SK-N-SH treated with all-trans-retinoic acid at 6 μM for 48 hours (cell line): ENCODE measurements at regions not wholly inside any gene's neighbourhood (a gene's known extent, or its start where the extent isn't known, plus 50 kb on each side); places are given as distances from the start of the nearest gene placed in this dataset.

Source experiments
- ATAC-seq: fragments of 200-7000 bp; cut with Tn5 transposase; 3 replicates; pipeline ENCODE4 v1.9.1; 2020; ENCODE audit warnings: mild to moderate bottlenecking, moderate library complexity
- ARNTL ChIP-seq: fragments of 450-650 bp; formaldehyde crosslinking; IDR thresholded peaks from 2 replicates; pipeline ENCODE4 v1.5.0; 2020; ENCODE audit warnings: low read depth, mild to moderate bottlenecking, moderate library complexity, borderline replicate concordance
- BACH2 ChIP-seq: fragments of 250-450 bp; sonication (Bioruptor Pico); IDR thresholded peaks from 2 replicates; pipeline ENCODE4 v1.9.0; 2021; ENCODE audit warnings: mild to moderate bottlenecking, borderline replicate concordance
- CREB5 ChIP-seq: fragments of 250-450 bp; sonication (Bioruptor Pico); IDR thresholded peaks from 2 replicates; pipeline ENCODE4 v1.5.1; 2020; ENCODE audit warnings: low read depth, mild to moderate bottlenecking, moderate library complexity
- CSDC2 ChIP-seq: fragments of 250-450 bp; sonication (Bioruptor Pico); IDR thresholded peaks from 2 replicates; pipeline ENCODE4 v1.5.0; 2020; ENCODE audit warnings: mild to moderate bottlenecking, moderate library complexity
- CSRNP3 ChIP-seq: fragments of 250-450 bp; sonication (Bioruptor Pico); IDR thresholded peaks from 2 replicates; pipeline ENCODE4 v1.5.1; 2021; ENCODE audit warnings: mild to moderate bottlenecking, moderate library complexity
- ESRRG ChIP-seq: fragments of 250-450 bp; sonication (Bioruptor Pico); IDR thresholded peaks from 2 replicates; pipeline ENCODE4 v1.6.1; 2021; ENCODE audit warnings: mild to moderate bottlenecking
- GLIS3 ChIP-seq: fragments of 250-450 bp; sonication (Bioruptor Pico); IDR thresholded peaks from 2 replicates; pipeline ENCODE4 v1.5.0; 2020; ENCODE audit warnings: mild to moderate bottlenecking, moderate library complexity
- ISL1 ChIP-seq: fragments of 250-450 bp; sonication (Bioruptor Pico); IDR thresholded peaks from 2 replicates; pipeline ENCODE4 v2.1.2; 2022; ENCODE audit warnings: mild to moderate bottlenecking, moderate library complexity
- POU6F1 ChIP-seq: fragments of 250-450 bp; sonication (Bioruptor Pico); IDR thresholded peaks from 2 replicates; pipeline ENCODE4 v1.8.0; 2021; ENCODE audit warnings: low read depth, mild to moderate bottlenecking, moderate library complexity, borderline replicate concordance
- PPARA ChIP-seq: fragments of 250-450 bp; sonication (Bioruptor Pico); IDR thresholded peaks from 2 replicates; pipeline ENCODE4 v1.5.0; 2020; ENCODE audit warnings: mild to moderate bottlenecking, borderline replicate concordance
- RARB ChIP-seq: fragments of 250-450 bp; sonication (Bioruptor Pico); IDR thresholded peaks from 2 replicates; pipeline ENCODE4 v1.8.0; 2021; ENCODE audit warnings: mild to moderate bottlenecking, moderate library complexity
- SNAI2 ChIP-seq: fragments of 250-450 bp; sonication (Bioruptor Pico); IDR thresholded peaks from 2 replicates; pipeline ENCODE4 v1.5.0; 2020; ENCODE audit warnings: mild to moderate bottlenecking, moderate library complexity
- TCF4 ChIP-seq: fragments of 250-450 bp; sonication (Bioruptor Pico); IDR thresholded peaks from 2 replicates; pipeline ENCODE4 v1.8.0; 2021; ENCODE audit warnings: mild to moderate bottlenecking, moderate library complexity, borderline replicate concordance
- TOX ChIP-seq: fragments of 250-450 bp; sonication (Bioruptor Pico); IDR thresholded peaks from 2 replicates; pipeline ENCODE4 v1.8.0; 2021; ENCODE audit warnings: mild to moderate bottlenecking, moderate library complexity, borderline replicate concordance
- ZFP3 ChIP-seq: fragments of 250-450 bp; sonication (Bioruptor Pico); IDR thresholded peaks from 2 replicates; pipeline ENCODE4 v1.5.0; 2020; ENCODE audit warnings: mild to moderate bottlenecking, moderate library complexity
- ZFP30 ChIP-seq: fragments of 450-650 bp; formaldehyde crosslinking; IDR thresholded peaks from 2 replicates; pipeline ENCODE4 v1.5.0; 2022; ENCODE audit warnings: mild to moderate bottlenecking, moderate library complexity
- ZNF565 ChIP-seq: fragments of 450-650 bp; formaldehyde crosslinking; conservative IDR thresholded peaks from 2 replicates; pipeline ENCODE4 v1.5.0; 2020; ENCODE audit warnings: low read depth, mild to moderate bottlenecking, moderate library complexity
- ZNF70 ChIP-seq: fragments of 450-650 bp; formaldehyde crosslinking; IDR thresholded peaks from 2 replicates; pipeline ENCODE4 v1.5.0; 2020; ENCODE audit warnings: mild to moderate bottlenecking, moderate library complexity
- ZNF8 ChIP-seq: fragments of 450-650 bp; formaldehyde crosslinking; IDR thresholded peaks from 2 replicates; pipeline ENCODE4 v1.5.0; 2020; ENCODE audit warnings: mild to moderate bottlenecking, moderate library complexity
- TF ChIP-seq, protein P1 (sequence below): fragments of 250-450 bp; sonication (Bioruptor Pico); IDR thresholded peaks from 2 replicates; pipeline ENCODE4 v1.8.0; 2020; ENCODE audit warnings: mild to moderate bottlenecking, moderate library complexity, borderline replicate concordance
- TF ChIP-seq, protein P2 (sequence below): fragments of 250-450 bp; sonication (Bioruptor Pico); IDR thresholded peaks from 2 replicates; pipeline ENCODE4 v1.5.0; 2020; ENCODE audit warnings: mild to moderate bottlenecking, moderate library complexity

DNA sequence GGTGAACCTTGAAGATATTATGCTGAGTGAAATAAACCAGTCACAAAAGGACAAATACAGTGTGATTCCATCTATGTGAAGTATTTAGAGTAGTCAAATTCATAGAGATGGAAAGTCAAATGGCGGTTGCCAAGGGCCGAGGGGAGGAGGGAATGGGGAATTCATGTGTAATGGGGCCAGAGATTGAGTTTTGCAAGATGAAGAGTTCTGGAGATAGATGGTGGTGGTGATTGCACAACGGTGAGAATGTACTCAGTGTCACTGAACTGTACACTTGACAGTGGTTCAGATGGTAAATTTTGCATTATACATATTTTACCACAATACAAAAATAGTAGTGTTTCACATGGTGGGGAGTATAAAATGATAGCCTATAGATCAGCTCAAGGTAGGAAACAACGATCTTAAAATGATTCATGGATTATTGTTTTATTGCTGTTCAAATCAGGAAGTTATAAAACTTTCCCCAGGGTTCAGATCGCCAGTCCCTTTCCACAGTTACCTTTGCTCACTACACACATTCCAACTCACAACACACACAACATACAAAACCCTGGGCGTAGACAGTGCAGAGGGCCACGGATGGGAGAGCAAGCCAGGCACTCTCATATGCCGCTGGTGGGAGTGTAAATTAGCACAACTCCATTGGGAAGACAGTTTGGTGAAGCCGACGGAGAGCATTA is 219.9 kb downstream of the ZIC5 start:
- TF ChIP-seq SNAI2 (no peak), GLIS3 (CRISPR knock-in tag) (no peak), BACH2 (CRISPR knock-in tag) (no peak), POU6F1 (no peak), PPARA (CRISPR knock-in tag) (no peak), ZNF8 (CRISPR knock-in tag) (no peak), TCF4 (CRISPR knock-in tag) (no peak), CSRNP3 (no peak), ESRRG (CRISPR knock-in tag) (no peak), CREB5 (CRISPR knock-in tag) (no peak), RARB (no peak), CSDC2 (no peak), ZNF565 (CRISPR knock-in tag) (no peak), ZFP3 (no peak), ZNF70 (CRISPR knock-in tag) (no peak), TOX (CRISPR knock-in tag) (no peak), ISL1 (CRISPR knock-in tag) (no peak), ARNTL (no peak)
- TF ChIP-seq, protein P1, sequence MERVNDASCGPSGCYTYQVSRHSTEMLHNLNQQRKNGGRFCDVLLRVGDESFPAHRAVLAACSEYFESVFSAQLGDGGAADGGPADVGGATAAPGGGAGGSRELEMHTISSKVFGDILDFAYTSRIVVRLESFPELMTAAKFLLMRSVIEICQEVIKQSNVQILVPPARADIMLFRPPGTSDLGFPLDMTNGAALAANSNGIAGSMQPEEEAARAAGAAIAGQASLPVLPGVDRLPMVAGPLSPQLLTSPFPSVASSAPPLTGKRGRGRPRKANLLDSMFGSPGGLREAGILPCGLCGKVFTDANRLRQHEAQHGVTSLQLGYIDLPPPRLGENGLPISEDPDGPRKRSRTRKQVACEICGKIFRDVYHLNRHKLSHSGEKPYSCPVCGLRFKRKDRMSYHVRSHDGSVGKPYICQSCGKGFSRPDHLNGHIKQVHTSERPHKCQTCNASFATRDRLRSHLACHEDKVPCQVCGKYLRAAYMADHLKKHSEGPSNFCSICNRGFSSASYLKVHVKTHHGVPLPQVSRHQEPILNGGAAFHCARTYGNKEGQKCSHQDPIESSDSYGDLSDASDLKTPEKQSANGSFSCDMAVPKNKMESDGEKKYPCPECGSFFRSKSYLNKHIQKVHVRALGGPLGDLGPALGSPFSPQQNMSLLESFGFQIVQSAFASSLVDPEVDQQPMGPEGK (CRISPR knock-in tag) = no peak
- TF ChIP-seq, protein P2, sequence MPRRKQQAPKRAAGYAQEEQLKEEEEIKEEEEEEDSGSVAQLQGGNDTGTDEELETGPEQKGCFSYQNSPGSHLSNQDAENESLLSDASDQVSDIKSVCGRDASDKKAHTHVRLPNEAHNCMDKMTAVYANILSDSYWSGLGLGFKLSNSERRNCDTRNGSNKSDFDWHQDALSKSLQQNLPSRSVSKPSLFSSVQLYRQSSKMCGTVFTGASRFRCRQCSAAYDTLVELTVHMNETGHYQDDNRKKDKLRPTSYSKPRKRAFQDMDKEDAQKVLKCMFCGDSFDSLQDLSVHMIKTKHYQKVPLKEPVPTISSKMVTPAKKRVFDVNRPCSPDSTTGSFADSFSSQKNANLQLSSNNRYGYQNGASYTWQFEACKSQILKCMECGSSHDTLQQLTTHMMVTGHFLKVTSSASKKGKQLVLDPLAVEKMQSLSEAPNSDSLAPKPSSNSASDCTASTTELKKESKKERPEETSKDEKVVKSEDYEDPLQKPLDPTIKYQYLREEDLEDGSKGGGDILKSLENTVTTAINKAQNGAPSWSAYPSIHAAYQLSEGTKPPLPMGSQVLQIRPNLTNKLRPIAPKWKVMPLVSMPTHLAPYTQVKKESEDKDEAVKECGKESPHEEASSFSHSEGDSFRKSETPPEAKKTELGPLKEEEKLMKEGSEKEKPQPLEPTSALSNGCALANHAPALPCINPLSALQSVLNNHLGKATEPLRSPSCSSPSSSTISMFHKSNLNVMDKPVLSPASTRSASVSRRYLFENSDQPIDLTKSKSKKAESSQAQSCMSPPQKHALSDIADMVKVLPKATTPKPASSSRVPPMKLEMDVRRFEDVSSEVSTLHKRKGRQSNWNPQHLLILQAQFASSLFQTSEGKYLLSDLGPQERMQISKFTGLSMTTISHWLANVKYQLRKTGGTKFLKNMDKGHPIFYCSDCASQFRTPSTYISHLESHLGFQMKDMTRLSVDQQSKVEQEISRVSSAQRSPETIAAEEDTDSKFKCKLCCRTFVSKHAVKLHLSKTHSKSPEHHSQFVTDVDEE = no peak
- TF ChIP-seq, all 23 proteins: peak for 0
- ATAC-seq = no peak

DNA sequence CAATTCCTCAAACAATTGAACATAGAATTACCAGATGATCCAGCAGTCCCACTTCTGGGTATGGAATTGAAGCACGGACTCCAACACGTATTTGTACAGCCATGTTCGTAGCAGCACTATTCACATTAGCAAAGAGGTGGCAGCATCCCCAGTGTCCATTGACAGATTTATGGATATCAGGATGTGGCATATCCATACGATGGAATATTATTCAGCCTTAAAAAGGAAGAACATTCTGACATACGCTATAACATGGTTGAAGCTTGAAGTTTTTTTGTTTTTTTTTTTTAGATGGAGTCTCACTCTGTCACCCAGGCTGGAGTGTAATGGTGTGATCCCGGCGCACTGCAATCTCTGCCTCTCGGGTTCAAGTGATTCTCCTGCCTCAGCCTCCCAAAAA is 220.6 kb downstream of the ZIC5 start:
- TF ChIP-seq ARNTL = no peak
- TF ChIP-seq CSDC2 = no peak
- no peak for TF ChIP-seq CREB5 (CRISPR knock-in tag)
- no peak for TF ChIP-seq ZFP30 (CRISPR knock-in tag)
- TF ChIP-seq PPARA (CRISPR knock-in tag) = no peak
- TF ChIP-seq, protein P1 (CRISPR knock-in tag) = no peak
- TF ChIP-seq ZNF8 (CRISPR knock-in tag) = peak; percentile 78
- TF ChIP-seq, protein P2 = no peak
- no peak for ATAC-seq
